Prostate gland (tissue), 2 donors: ENCODE measurements at regions not wholly inside any gene's neighbourhood (a gene's known extent, or its start where the extent isn't known, plus 50 kb on each side); places are given as distances from the start of the nearest gene placed in this dataset.

Experiments
- DNase-seq: peaks from one replicate; pipeline ENCODE4 v3.0.0-alpha.2; 2019; ENCODE audit warnings: low spot score
- H3K27ac ChIP-seq, 2 donors: fragments of 200-600 bp; sonication (generic); 2 replicates each; pipeline ENCODE4 v1.5.1; 2017 to 2019
- H3K27me3 ChIP-seq: fragments of 200-600 bp; sonication (generic); replicated peaks from 2 replicates; pipeline ENCODE4 v1.5.1; 2019; ENCODE audit not compliant: insufficient read depth
- H3K36me3 ChIP-seq, 2 donors: fragments of 200-600 bp; sonication (generic); 1 replicate in 1 of 2; 2 replicates in 1 of 2; pipeline versions ENCODE4 v1.5.1 to v1.8.1; 2017 to 2019
- H3K4me1 ChIP-seq: fragments of 200-600 bp; sonication (generic); replicated peaks from 2 replicates; pipeline ENCODE4 v1.5.1; 2019
- H3K4me3 ChIP-seq, 2 donors: fragments of 200-600 bp; sonication (generic); 2 replicates each; pipeline ENCODE4 v1.5.1; 2017 to 2019
- H3K9me3 ChIP-seq: fragments of 200-600 bp; sonication (generic); 2 replicates; pipeline ENCODE4 v1.5.1; 2017
- POLR2A ChIP-seq: fragments of 450-650 bp; IDR thresholded peaks from one replicate; pipeline ENCODE4 v1.6.1; 2016; ENCODE audit warnings: antibody characterized with exemption, mild to moderate bottlenecking
- POLR2AphosphoS5 ChIP-seq: sonication (generic); formaldehyde crosslinking; IDR thresholded peaks from one replicate; pipeline ENCODE4 v1.6.1; 2017; ENCODE audit warnings: antibody characterized with exemption
- WGBS: methylation state at CpG from one replicate; pipeline ENCODE4 v1.1.5; 2018; 5-methylcytosine and 5-hydroxymethylcytosine counted together
- intact Hi-C: fragments of 100-400 bp; cut with DNase I; formaldehyde crosslinking; loops from one replicate; pipeline ENCODE4 v1.14.2; 2022
- TF ChIP-seq, protein P1 (sequence below), 4 experiments: fragments of 200-600 bp in 2 of 4; fragments of 450-650 bp in 2 of 4; sonication (generic) in 2 of 4; IDR thresholded peaks; 1 replicate in 3 of 4; 2 replicates in 1 of 4; pipeline ENCODE4 v1.5.1; 2016 to 2019; ENCODE audit warnings: antibody characterized with exemption in 4 of 4, mild to moderate bottlenecking in 2 of 4, moderate library complexity in 2 of 4

DNA sequence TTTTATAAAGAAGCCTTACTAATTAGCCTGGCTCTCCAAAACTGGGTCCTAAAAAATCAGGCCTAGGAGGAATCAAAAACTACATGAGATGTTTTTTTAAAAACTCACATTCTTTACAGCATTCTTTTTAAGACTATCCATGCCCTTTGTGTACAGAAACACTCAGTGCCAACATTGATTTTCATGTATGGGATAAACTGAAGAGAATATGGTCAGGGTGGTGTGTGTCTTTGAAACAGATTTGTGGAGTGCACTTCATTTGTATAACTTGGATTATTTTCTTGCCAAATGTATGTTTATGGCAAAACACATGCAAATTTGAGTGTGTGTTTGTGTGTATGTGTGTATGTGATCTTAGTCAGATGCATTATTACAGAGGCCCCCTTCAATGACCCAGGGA is 283.6 kb upstream of the ATP5MC3 start:
- no peaks in the 10 kb centered on the region for H3K27me3 ChIP-seq
- H3K27ac ChIP-seq, result no peak overlapping the region
- intact Hi-C loops, result no loop called here
- H3K36me3 ChIP-seq, result no peaks in the 10 kb centered on the region
- H3K4me1 ChIP-seq, result no peaks in the 10 kb centered on the region
- no peaks in the 10 kb centered on the region for H3K9me3 ChIP-seq
- TF ChIP-seq POLR2A (no peak), POLR2AphosphoS5 (no peak)
- TF ChIP-seq, protein P1, sequence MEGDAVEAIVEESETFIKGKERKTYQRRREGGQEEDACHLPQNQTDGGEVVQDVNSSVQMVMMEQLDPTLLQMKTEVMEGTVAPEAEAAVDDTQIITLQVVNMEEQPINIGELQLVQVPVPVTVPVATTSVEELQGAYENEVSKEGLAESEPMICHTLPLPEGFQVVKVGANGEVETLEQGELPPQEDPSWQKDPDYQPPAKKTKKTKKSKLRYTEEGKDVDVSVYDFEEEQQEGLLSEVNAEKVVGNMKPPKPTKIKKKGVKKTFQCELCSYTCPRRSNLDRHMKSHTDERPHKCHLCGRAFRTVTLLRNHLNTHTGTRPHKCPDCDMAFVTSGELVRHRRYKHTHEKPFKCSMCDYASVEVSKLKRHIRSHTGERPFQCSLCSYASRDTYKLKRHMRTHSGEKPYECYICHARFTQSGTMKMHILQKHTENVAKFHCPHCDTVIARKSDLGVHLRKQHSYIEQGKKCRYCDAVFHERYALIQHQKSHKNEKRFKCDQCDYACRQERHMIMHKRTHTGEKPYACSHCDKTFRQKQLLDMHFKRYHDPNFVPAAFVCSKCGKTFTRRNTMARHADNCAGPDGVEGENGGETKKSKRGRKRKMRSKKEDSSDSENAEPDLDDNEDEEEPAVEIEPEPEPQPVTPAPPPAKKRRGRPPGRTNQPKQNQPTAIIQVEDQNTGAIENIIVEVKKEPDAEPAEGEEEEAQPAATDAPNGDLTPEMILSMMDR (IDR thresholded peaks at IDR 0.05), result no peak
- no peak overlapping the region for H3K4me3 ChIP-seq
- DNase-seq, result no peak

DNA sequence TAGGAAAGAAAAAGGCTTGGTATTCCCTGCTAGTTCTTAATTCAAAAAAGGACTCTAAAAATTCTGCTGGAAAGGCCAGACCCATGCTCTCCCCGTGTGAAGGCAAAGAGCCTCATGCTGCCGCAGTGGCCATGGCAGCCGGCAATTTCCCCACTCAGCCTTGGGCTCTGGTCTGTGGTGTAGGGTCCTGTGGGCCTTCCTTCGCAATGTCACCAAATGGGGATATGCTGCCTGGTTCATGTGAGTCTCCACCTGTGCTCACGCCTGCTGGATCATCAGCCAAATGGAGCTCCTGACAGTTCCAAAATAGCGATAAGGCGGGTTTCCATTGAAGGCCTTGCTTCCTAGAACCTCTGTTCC is 282.8 kb upstream of the ATP5MC3 start:
- no peak for TF ChIP-seq POLR2A
- TF ChIP-seq, protein P1 (IDR thresholded peaks at IDR 0.05), result no peak
- no peak for TF ChIP-seq POLR2AphosphoS5
- H3K27ac ChIP-seq, result no peak overlapping the region
- no peaks in the 10 kb centered on the region for H3K36me3 ChIP-seq
- 95% methylated on average over 7 of the region's 7 CpGs for whole genome bisulfite sequencing
- no peaks in the 10 kb centered on the region for H3K4me1 ChIP-seq
- no peaks in the 10 kb centered on the region for H3K9me3 ChIP-seq
- no peak for DNase-seq
- H3K4me3 ChIP-seq, result no peak overlapping the region
- H3K27me3 ChIP-seq, result no peaks in the 10 kb centered on the region
- intact Hi-C loops, result no loop called here

DNA sequence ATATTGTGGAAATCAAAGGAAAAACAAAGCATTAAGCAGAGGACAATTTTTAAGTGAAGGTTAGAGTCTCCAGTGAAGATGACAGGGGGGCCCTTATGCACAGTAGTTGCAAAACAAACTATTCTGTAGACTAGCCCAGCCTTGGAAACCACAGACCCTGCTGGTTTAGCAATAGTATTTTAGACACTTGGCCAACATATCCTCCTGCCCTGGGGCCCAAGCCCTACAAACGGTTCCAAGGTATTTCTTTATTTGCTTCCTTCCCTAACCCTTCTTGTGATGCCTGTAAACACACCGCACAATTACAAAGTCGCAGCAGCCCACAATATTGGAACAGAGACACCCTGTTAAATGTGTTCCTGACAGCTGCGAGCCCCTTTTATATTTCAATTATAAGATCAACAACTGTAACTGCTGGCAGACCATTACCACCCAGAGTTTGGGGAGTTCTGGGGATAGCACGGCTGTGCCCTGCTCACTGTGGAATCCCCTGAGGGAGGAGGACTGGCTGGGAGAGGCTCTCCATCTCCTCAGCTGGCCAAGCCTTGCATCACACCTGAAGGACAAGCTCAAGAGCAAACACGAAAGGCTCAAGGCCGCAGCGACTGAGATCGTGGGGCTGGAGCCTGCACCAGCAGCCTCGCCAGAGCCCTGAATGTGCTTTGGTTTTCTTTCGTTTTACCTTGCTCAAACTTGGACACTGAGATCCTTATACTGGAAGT is 282.2 kb upstream of the ATP5MC3 start:
- 43% methylated on average over 11 of the region's 11 CpGs for whole genome bisulfite sequencing
- Histone ChIP-seq H3K4me1 (no peaks in the 10 kb centered on the region), H3K27ac (no peak overlapping the region), H3K36me3 (no peaks in the 10 kb centered on the region), H3K4me3 (no peak overlapping the region), H3K27me3 (no peaks in the 10 kb centered on the region), H3K9me3 (no peaks in the 10 kb centered on the region)
- TF ChIP-seq, protein P1 (IDR thresholded peaks at IDR 0.05), result peak in 1 of 4 experiments; percentile 8
- TF ChIP-seq POLR2A (no peak), POLR2AphosphoS5 (no peak)
- DNase-seq, result peak; percentile 38
- intact Hi-C loops, result no loop called here

DNA sequence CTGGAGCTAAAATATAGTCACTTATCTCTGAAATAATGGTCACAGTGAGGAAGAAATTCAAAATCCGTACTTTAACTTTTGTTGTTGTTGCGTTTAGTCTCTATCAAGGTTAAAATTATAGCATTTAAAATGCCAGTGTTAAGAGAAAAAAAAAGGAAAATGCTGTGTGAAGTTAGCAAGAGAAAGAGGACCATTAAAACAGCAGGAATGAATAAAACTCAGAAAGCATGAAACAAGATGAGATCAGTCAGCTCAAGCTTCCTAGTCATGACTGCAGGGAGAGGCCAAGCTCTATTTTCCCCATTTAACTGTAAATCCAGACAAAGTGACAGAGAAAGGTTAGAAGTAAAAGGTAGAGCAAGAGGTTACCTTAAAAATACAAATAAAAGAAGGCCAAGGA is 281.7 kb upstream of the ATP5MC3 start:
- H3K4me3 ChIP-seq, result no peak overlapping the region
- no peaks in the 10 kb centered on the region for H3K27me3 ChIP-seq
- DNase-seq, result no peak
- 91% methylated on average over 2 of the region's 2 CpGs for WGBS
- no peaks in the 10 kb centered on the region for H3K9me3 ChIP-seq
- no peaks in the 10 kb centered on the region for H3K36me3 ChIP-seq
- intact Hi-C loops, result no loop called here
- TF ChIP-seq POLR2A (no peak), POLR2AphosphoS5 (no peak)
- TF ChIP-seq, protein P1 (IDR thresholded peaks at IDR 0.05), result no peak
- no peaks in the 10 kb centered on the region for H3K4me1 ChIP-seq
- no peak overlapping the region for H3K27ac ChIP-seq

DNA sequence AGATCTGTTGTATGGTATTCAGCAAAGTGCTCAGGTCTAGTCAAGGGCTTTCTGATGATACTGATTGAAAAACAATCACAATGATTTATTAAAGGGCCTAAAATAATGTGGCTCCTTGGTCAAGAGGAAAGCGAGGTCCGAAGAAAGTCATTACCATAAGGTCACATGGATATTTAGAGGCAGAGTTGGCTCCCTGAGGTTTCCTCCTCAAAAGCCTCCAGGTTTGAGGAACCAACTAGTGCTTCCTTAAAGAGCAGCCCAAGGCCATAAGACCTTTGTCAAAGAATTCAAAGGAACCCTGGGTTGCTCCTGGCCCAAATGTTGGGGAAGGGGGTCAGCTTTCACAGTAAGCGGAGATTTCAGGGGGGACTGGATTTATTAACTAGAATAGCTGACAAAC is 280.7 kb upstream of the ATP5MC3 start:
- no peaks in the 10 kb centered on the region for H3K9me3 ChIP-seq
- intact Hi-C loops, result no loop called here
- TF ChIP-seq POLR2AphosphoS5 (no peak), POLR2A (no peak)
- TF ChIP-seq, protein P1 (IDR thresholded peaks at IDR 0.05), result no peak

More for the DNA sequence above, 280.7 kb upstream of the ATP5MC3 start:
- no peak for DNase-seq
- Histone ChIP-seq H3K27me3 (no peaks in the 10 kb centered on the region), H3K36me3 (no peaks in the 10 kb centered on the region), H3K27ac (no peak overlapping the region), H3K4me3 (no peak overlapping the region), H3K4me1 (no peaks in the 10 kb centered on the region)
- WGBS, result 93% methylated on average over 3 of the region's 3 CpGs
